Right lobe of liver (tissue), 6 donors: ENCODE measurements at regions not wholly inside any gene's neighbourhood (a gene's known extent, or its start where the extent isn't known, plus 50 kb on each side); places are given as distances from the start of the nearest gene placed in this dataset.

Experiments used
- ATAC-seq, 4 donors: fragments of 200-7000 bp; cut with Tn5 transposase; one replicate each; pipeline ENCODE4 v1.9.1; 2020; ENCODE audit warnings: mild to moderate bottlenecking in 4 of 4, moderate library complexity in 4 of 4
- DNase-seq, 3 donors: peaks; one replicate each; pipeline ENCODE4 v3.0.0-alpha.2; 2020
- H3K27ac ChIP-seq, 3 donors: fragments of 200-600 bp; one replicate each; pipeline ENCODE4 v1.8.0; 2022
- H3K27me3 ChIP-seq, 2 donors: fragments of 200-600 bp; one replicate each; pipeline ENCODE4 v1.8.0; 2022
- H3K36me3 ChIP-seq, 4 donors: fragments of 200-600 bp; sonication (generic) in 1 of 4; one replicate each; pipeline versions ENCODE4 v1.5.1 to v1.8.0; 2017 to 2022; ENCODE audit warnings: control low read depth in 1 of 4
- H3K4me1 ChIP-seq, 4 donors: fragments of 200-600 bp; sonication (generic) in 1 of 4; one replicate each; pipeline versions ENCODE4 v1.5.1 to v1.8.0; 2017 to 2022; ENCODE audit warnings: control low read depth in 1 of 4
- H3K4me3 ChIP-seq, 3 donors: fragments of 200-600 bp; one replicate each; pipeline ENCODE4 v1.8.0; 2022
- H3K9me3 ChIP-seq, 4 donors: fragments of 200-600 bp; sonication (generic) in 1 of 4; one replicate each; pipeline versions ENCODE4 v1.5.1 to v1.8.0; 2017 to 2022; ENCODE audit warnings: control low read depth in 1 of 4
- POLR2A ChIP-seq: fragments of 450-650 bp; IDR thresholded peaks from one replicate; pipeline ENCODE4 v1.6.1; 2017; ENCODE audit warnings: antibody characterized with exemption, mild to moderate bottlenecking
- WGBS: methylation state at CpG from one replicate; pipeline ENCODE4 v1.1.6; 2018; ENCODE audit warnings: low coverage, low lambda C conversion rate; ENCODE audit not compliant: insufficient coverage; ENCODE audit errors: missing lambda C conversion rate; 5-methylcytosine and 5-hydroxymethylcytosine counted together
- intact Hi-C, 2 donors: fragments of 100-400 bp; cut with DNase I; formaldehyde crosslinking; loops; one replicate each; pipeline versions ENCODE4 v1.11.2 to v1.14.1; 2022
- TF ChIP-seq, protein P1 (sequence below), 4 donors: fragments of 200-600 bp in 3 of 4; fragments of 450-650 bp in 1 of 4; IDR thresholded peaks; one replicate each; pipeline versions ENCODE4 v1.5.1 to v1.8.0; 2016 to 2022; ENCODE audit warnings: antibody characterized with exemption in 4 of 4, mild to moderate bottlenecking in 2 of 4
- donor health status: DM: no; HTN: yes; CAD: no.
- donor health status: DM: no; HTN: no; CAD: no.
- donor health status: DM: no; HTN: no; CAD: no.
- donor health status: DM: no; HTN: yes; CAD: no.
- donor health status: DM: no; HTN: yes; CAD: no.

DNA sequence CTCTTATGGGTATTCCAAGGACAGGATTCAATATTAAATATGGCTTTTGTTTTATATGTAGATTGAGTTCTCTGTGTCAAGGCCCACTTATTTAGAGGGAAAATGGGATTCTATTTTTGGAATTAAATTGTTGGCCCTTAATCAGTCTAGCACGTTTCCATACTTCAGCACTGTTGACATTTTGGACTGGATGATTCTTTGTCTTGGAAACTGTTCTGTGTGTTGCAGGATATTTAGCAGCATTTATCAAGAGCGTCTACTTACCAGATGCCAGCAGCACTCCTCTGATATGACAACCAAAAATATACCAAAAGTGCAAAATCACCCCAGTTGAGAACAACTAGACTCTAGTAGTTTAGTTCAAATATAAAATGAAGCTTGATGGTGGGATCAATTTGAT is 1027.0 kb upstream of the COX7C start:
- Histone ChIP-seq H3K27ac (no peak overlapping the region), H3K36me3 (no peaks in the 10 kb centered on the region), H3K4me3 (no peak overlapping the region), H3K4me1 (no peaks in the 10 kb centered on the region), H3K9me3 (no peaks in the 10 kb centered on the region), H3K27me3 (no peaks in the 10 kb centered on the region)
- DNase-seq (no peak), ATAC-seq (no peak)
- no peak for TF ChIP-seq POLR2A
- TF ChIP-seq, protein P1, sequence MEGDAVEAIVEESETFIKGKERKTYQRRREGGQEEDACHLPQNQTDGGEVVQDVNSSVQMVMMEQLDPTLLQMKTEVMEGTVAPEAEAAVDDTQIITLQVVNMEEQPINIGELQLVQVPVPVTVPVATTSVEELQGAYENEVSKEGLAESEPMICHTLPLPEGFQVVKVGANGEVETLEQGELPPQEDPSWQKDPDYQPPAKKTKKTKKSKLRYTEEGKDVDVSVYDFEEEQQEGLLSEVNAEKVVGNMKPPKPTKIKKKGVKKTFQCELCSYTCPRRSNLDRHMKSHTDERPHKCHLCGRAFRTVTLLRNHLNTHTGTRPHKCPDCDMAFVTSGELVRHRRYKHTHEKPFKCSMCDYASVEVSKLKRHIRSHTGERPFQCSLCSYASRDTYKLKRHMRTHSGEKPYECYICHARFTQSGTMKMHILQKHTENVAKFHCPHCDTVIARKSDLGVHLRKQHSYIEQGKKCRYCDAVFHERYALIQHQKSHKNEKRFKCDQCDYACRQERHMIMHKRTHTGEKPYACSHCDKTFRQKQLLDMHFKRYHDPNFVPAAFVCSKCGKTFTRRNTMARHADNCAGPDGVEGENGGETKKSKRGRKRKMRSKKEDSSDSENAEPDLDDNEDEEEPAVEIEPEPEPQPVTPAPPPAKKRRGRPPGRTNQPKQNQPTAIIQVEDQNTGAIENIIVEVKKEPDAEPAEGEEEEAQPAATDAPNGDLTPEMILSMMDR (IDR thresholded peaks at IDR 0.05), result no peak
- intact Hi-C loops, result no loop called here
- 30% methylated on average over 2 of the region's 2 CpGs for WGBS

DNA sequence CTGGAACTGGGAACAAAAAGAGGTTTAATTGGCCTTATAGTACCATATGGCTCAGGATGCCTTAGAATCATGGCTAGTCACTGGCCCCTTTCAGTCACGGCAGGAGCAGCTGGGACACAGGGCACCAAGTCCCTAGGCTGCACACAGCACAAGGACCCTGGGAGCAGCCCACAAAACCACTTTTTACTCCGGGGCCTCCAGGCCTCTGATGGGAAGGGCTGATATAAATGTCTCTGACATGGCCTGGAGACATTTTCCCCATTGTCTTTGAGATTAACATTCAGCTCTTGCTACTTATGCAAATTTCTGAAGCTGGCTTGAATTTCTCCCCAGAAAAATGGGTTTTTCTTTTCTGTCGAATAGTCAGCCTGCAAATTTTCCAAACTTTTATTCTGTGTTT is 1026.4 kb upstream of the COX7C start:
- H3K4me1 ChIP-seq, result no peaks in the 10 kb centered on the region
- no peak overlapping the region for H3K4me3 ChIP-seq
- no peak overlapping the region for H3K27ac ChIP-seq
- no peaks in the 10 kb centered on the region for H3K9me3 ChIP-seq
- DNase-seq (no peak), ATAC-seq (no peak)
- WGBS, result 55% methylated on average over 3 of the region's 3 CpGs
- TF ChIP-seq, protein P1 (IDR thresholded peaks at IDR 0.05), result no peak
- TF ChIP-seq POLR2A, result no peak
- intact Hi-C loops, result no loop called here
- no peaks in the 10 kb centered on the region for H3K27me3 ChIP-seq
- no peaks in the 10 kb centered on the region for H3K36me3 ChIP-seq

DNA sequence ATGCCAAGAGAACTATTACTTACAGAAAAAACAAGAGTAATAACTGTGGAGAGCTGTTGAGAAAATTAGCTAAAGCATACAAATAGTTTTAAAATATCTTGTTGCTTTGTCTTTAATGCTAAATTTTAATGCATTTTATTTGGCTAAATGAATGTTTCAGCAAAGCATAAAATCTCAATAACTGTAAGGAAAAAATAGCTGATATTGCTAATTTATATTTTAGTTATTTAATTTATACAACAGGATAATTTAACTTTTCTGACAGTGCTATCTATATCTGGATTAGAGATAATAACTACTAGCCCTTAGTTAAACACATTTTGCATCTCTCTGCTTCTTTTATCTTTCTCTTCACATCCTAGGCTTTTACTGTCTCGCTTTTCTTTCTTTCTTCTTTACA is 1014.9 kb upstream of the COX7C start:
- ATAC-seq, result no peak
- Histone ChIP-seq H3K27ac (no peak overlapping the region), H3K4me3 (no peak overlapping the region), H3K36me3 (no peaks in the 10 kb centered on the region), H3K4me1 (no peaks in the 10 kb centered on the region), H3K9me3 (no peaks in the 10 kb centered on the region), H3K27me3 (no peaks in the 10 kb centered on the region)
- no peak for DNase-seq
- intact Hi-C loops, result no loop called here
- no peak for TF ChIP-seq POLR2A
- TF ChIP-seq, protein P1 (IDR thresholded peaks at IDR 0.05), result no peak
- WGBS, result 100% methylated on average over 1 of the region's 1 CpG

DNA sequence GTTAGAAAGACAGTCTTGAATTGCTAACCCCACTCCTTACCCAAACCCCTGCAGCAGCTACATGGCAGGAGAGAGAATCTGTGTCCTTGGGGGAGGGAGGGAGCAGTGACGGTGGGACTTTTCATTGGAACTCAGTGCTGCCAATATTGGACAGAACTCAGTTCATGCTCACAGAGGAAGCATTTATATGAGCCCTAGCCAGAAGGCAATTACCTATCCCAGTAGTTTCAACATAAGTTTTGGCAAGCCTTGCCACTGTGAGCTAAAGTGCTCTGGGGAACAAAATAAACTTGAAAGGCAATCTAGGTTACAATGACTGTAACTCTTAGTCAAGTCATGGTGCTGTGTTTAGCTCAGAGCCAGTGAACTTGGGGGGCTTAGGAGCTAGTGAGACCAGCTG is 1013.4 kb upstream of the COX7C start:
- Histone ChIP-seq H3K4me3 (no peak overlapping the region), H3K9me3 (no peaks in the 10 kb centered on the region), H3K36me3 (no peaks in the 10 kb centered on the region), H3K4me1 (no peaks in the 10 kb centered on the region), H3K27me3 (no peaks in the 10 kb centered on the region), H3K27ac (no peak overlapping the region)
- TF ChIP-seq POLR2A, result no peak
- TF ChIP-seq, protein P1 (IDR thresholded peaks at IDR 0.05), result no peak
- DNase-seq (no peak), ATAC-seq (peak; percentile 40 to 91 (median 54))
- intact Hi-C loops, result no loop called here
- no CpG with 5 or more reads among the region's 1 CpG for WGBS

DNA sequence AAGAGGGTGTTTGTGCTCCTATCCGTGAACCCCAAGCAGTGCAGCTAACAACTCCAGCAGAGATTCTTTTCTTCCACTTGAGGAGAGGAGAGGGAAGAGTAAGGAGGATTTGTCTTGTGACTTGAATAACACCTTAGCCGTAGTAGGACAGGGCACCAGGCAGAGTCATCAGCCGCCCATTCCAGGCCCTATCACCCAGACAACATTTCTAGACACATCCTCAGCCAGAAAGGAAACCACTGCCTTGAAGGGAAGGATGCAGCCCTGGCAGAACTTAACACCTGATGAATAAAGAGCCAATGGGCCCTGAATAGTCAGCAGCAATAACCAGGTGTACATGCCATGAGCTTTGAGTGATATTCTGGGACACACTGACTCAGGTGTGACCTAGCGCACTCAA is 1013.0 kb upstream of the COX7C start:
- DNase-seq (no peak), ATAC-seq (no peak)
- H3K9me3 ChIP-seq, result no peaks in the 10 kb centered on the region
- no peak overlapping the region for H3K4me3 ChIP-seq
- intact Hi-C loops, result no loop called here
- H3K27me3 ChIP-seq, result no peaks in the 10 kb centered on the region
- H3K36me3 ChIP-seq, result no peaks in the 10 kb centered on the region
- WGBS, result 93% methylated on average over 3 of the region's 4 CpGs
- H3K4me1 ChIP-seq, result no peaks in the 10 kb centered on the region
- no peak overlapping the region for H3K27ac ChIP-seq
- TF ChIP-seq, protein P1 (IDR thresholded peaks at IDR 0.05), result no peak
- no peak for TF ChIP-seq POLR2A
